SK-N-MC (cell line): ENCODE measurements at regions not wholly inside any gene's neighbourhood (a gene's known extent, or its start where the extent isn't known, plus 50 kb on each side); places are given as distances from the start of the nearest gene placed in this dataset.

Source experiments
- DNase-seq: peaks from one replicate; pipeline ENCODE4 v3.0.0-alpha.2; 2011; ENCODE audit warnings: low read depth, low spot score
- H3K27ac ChIP-seq: fragments of 200-600 bp; sonication (generic); 2 replicates; pipeline ENCODE4 v1.5.1; 2016; ENCODE audit warnings: mixed run types
- H3K36me3 ChIP-seq: fragments of 200-600 bp; sonication (generic); 2 replicates; pipeline ENCODE4 v1.6.1; 2017; ENCODE audit warnings: antibody characterized with exemption, low read length, mixed read lengths; ENCODE audit not compliant: insufficient read depth
- H3K4me3 ChIP-seq: fragments of 200-600 bp; sonication (generic); 2 replicates; pipeline ENCODE4 v1.5.1; 2016
- H3K9ac ChIP-seq: fragments of 200-600 bp; sonication (generic); 2 replicates; pipeline ENCODE4 v1.8.0; 2017; ENCODE audit warnings: mixed run types, mixed read lengths; ENCODE audit not compliant: insufficient read length
- H3K9me3 ChIP-seq: fragments of 200-600 bp; sonication (generic); 2 replicates; pipeline ENCODE4 v1.6.1; 2017; ENCODE audit warnings: low read depth, mild to moderate bottlenecking, antibody characterized with exemption, low read length, moderate library complexity, mixed read lengths
- EZH2 ChIP-seq: fragments of 200-600 bp; sonication (generic); IDR thresholded peaks from one replicate; pipeline ENCODE4 v1.6.1; 2017; ENCODE audit warnings: antibody characterized with exemption
- FOXP2 ChIP-seq: optimal IDR thresholded peaks from 2 replicates; pipeline ENCODE3; 2011; ENCODE audit warnings: mild to moderate bottlenecking, moderate library complexity; ENCODE audit not compliant: insufficient read depth; ENCODE audit errors: extremely low read length, control extremely low read depth
- POLR2AphosphoS5 ChIP-seq: IDR thresholded peaks from 2 replicates; pipeline ENCODE4 v1.6.1; 2012; ENCODE audit warnings: mild to moderate bottlenecking, low read depth, low read length, borderline replicate concordance

DNA sequence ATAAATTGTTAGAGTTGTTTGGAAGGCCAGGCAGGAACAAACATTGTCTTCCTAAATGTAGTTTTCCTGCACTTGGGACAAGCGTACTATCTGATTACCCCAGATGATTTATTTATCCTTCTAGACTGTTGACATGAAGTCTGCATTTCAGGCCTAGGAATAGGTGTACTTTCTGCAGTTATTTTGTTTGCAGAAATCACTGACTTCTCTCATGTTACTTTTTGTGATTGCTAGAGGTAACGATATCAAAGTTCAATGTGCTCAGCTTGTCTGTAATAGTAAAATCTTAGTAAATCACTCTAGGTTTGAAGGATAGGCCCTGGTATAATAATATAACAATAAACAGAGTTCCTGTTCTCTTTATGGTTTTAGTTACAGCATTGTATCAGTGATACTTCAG is 75.4 kb upstream of the HDAC9 start:
- peak overlapping the region; percentile 35; the same call in 1 of the 2 replicates for H3K4me3 ChIP-seq
- no peaks in the 10 kb centered on the region; the same call in 1 of the 2 replicates for H3K9me3 ChIP-seq
- H3K9ac ChIP-seq = no peak overlapping the region
- H3K36me3 ChIP-seq = no peaks in the 10 kb centered on the region
- no peak for TF ChIP-seq FOXP2
- TF ChIP-seq POLR2AphosphoS5 = no peak
- no peak for TF ChIP-seq EZH2
- DNase-seq = no peak
- peak overlapping the region; percentile 77 for H3K27ac ChIP-seq

DNA sequence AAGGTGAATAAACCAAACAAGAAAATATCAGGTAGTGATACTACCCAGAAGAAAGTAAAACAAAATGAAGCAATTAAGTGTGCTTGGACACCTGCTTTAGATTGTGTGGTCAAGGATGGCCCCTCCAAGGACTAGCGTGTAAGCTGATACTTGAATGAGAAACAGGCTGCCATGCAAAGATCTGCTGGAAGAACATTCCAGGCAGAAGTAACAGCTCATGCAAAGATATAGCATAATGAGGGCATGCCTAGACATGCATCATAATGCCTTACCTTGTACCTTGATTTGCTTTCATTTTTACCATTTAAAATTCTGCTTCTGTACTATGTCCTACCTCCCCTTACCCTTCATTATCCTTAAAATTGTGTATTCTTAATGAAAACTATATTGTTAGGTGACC is 74.8 kb upstream of the HDAC9 start:
- H3K4me3 ChIP-seq = peak overlapping the region; percentile 35; the same call in 1 of the 2 replicates
- H3K9ac ChIP-seq = no peak overlapping the region
- H3K9me3 ChIP-seq = no peaks in the 10 kb centered on the region; the same call in 1 of the 2 replicates
- no peak for TF ChIP-seq POLR2AphosphoS5
- no peak for TF ChIP-seq FOXP2
- TF ChIP-seq EZH2 = no peak
- H3K36me3 ChIP-seq = no peaks in the 10 kb centered on the region
- DNase-seq = no peak
- H3K27ac ChIP-seq = peak overlapping the region; percentile 77; the same call in 1 of the 2 replicates

DNA sequence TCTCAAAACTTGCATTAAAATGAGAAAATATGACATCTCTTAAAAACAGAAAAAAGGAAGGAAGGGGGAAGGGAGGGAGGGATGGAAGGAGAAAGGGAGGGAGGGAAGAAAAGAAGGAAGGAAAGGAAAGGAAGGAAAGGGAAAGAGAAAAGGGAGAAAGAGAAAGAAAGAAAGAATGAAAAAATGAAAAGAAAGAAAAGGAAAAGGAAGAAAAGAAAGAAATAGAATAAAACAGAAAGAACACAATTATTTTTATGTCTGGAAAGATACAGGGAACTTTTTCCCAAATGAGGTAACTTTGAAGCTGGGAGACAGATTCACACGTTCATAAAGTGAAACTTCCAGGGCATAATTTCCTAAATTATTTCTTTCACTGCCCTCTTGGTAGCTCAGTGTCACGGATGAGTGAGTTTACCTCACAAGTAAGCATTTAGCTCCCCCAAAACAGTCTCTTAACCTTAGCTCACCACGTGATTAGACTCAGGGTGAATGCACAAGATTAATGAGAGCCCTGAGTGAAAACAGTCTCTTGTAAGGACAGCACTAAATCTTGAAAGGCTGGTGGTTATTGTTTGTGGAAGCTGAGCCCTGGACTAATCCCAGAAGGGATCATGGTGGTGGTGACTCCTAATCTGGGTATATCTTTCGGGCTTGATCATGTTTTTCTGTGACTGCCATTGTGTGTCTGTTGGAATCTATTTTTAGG is 74.1 kb upstream of the HDAC9 start:
- Histone ChIP-seq H3K4me3 (no peak overlapping the region), H3K36me3 (no peaks in the 10 kb centered on the region), H3K9me3 (no peaks in the 10 kb centered on the region; the same call in 1 of the 2 replicates), H3K27ac (no peak overlapping the region), H3K9ac (no peak overlapping the region)
- DNase-seq = no peak
- TF ChIP-seq FOXP2 (no peak), POLR2AphosphoS5 (no peak), EZH2 (no peak)

DNA sequence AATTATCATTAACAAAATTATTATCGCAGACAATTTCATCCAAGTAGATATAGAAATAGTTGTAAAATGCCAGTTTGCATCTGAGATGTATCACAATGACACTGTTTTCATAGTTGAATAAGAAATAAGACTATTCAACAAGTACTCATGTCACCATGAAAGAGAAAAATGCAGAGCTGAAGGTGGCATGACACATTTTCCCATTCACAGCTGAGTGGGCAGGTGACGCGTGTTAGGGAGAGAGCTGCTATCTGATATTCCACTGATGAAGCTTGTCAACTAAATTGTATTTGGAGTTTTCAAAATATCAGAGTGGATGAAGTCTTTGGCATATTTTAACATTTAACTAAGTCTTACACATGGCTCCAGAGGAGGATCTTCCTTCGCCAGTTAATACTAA is 70.3 kb upstream of the HDAC9 start:
- Histone ChIP-seq H3K9me3 (no peaks in the 10 kb centered on the region), H3K36me3 (no peaks in the 10 kb centered on the region), H3K27ac (peak overlapping the region; percentile 95), H3K4me3 (peak overlapping the region; percentile 71), H3K9ac (peak overlapping the region; percentile 35)
- DNase-seq = no peak
- TF ChIP-seq POLR2AphosphoS5 (no peak), EZH2 (no peak), FOXP2 (no peak)

DNA sequence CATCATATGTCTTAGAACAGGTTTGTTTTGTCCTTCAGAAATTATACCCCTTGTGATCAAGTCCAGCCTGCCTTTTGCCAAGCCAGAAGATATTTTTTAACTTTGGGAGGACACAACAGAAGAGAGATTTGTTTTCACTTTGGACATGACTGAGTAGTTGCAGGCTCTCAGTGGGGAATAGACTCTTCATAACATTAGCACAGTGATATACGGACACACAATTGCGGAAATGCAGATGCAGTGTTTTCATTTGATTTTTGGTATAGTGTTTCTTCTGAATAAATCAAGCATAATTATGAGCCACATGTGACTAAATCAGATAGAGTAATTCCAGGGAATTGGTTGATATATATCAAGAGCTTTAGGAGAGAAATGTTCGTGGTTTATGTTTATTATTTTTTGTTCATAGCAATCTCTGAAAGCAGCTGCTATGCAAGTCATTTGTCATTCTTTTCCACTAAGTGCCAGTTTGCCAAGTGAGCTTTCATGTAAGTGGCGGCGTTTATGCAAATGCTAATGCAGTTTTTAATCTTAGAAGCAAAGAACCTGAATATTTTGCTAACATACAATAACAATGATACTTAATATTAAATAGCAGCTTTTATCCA is 69.6 kb upstream of the HDAC9 start:
- Histone ChIP-seq H3K27ac (peak overlapping the region; percentile 95), H3K9me3 (no peaks in the 10 kb centered on the region), H3K4me3 (peak overlapping the region; percentile 71), H3K36me3 (no peaks in the 10 kb centered on the region), H3K9ac (peak overlapping the region; percentile 35)
- DNase-seq = peak; percentile 63
- TF ChIP-seq FOXP2 (no peak), POLR2AphosphoS5 (peak; percentile 19; the same call in 1 of the 2 replicates)

DNA sequence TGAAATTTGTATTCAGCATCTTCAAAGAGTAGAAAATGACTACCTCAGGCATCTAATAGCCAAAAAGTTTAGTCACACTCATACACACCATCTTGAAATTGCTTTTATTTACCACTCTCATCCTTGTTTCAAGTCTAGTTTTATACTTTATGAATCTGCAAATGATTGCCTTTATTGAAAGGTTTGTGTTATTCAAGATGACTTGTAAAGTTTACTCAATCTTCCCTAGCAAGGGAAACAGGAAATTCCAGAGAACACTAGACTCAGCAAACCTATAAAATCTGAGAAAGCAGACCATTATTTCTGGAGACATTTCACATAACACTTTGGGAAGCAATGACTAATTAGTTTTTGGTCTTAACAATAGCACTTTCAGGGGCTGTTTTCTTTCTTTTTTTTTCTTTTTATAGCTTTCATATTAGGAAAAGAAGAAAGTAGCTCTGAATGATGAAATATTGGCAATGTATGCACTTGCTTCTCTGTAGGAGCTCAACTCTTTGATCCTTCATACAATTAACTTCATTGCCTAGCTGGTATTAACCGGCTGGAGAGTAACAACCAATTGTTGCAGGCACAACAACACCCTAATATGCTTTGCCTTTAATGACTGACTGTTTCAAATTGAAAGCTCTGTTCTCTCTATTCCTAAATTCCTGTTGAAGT is 68.9 kb upstream of the HDAC9 start:
- Histone ChIP-seq H3K4me3 (peak overlapping the region; percentile 71), H3K27ac (peak overlapping the region; percentile 95), H3K9me3 (no peaks in the 10 kb centered on the region), H3K9ac (peak overlapping the region; percentile 35), H3K36me3 (no peaks in the 10 kb centered on the region)
- peak; percentile 61 for TF ChIP-seq FOXP2
- peak; percentile 72; the same call in 1 of the 2 replicates for TF ChIP-seq POLR2AphosphoS5
- TF ChIP-seq EZH2 = no peak
- peak; percentile 94 for DNase-seq

DNA sequence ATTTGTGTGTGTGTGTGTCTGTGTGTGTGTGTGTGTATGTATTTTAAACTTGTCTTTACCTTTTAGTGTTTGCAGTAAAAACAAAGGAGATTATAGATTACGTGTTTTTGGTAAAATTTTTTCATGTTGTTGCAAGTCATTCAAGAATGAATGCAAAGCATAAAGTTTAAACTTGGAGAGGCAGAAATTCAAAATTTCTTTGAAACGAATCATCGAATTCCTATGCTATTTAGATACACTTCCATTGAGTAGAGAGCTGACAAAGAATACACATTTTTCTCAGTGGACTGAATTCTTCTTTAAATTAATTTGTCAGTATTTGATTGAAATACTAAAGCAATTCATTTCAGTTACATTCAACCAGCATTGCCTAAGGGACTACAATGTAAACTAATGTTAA is 66.0 kb upstream of the HDAC9 start:
- H3K4me3 ChIP-seq = no peak overlapping the region
- 0 out of 2 replicates have a peak, but pooled peaks cover 3% of the 10 kb centered on the region for H3K36me3 ChIP-seq
- no peak overlapping the region for H3K27ac ChIP-seq
- no peak for DNase-seq
- no peak overlapping the region for H3K9ac ChIP-seq
- TF ChIP-seq POLR2AphosphoS5 = no peak
- no peak for TF ChIP-seq FOXP2
- no peak for TF ChIP-seq EZH2
- peaks cover 8% of the 10 kb centered on the region; the same call in 1 of the 2 replicates for H3K9me3 ChIP-seq

DNA sequence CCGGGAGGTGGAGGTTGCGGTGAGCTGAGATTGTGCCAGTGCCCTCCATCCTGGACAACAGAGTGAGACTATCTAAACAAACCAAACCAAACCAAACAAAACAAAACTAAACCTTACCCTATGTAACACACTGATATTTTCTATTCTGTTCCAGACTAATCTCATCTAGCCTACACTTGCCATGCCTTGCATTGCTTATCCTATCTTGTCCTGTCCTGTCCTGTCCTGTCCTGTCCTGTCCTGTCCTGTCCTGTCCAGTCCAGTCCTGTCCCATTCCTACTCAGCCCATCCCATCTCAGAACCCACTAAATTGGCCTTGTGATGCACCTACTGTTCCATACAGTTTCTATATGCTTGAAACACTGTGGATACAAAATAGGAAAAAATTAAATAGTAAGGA is 64.7 kb upstream of the HDAC9 start:
- Histone ChIP-seq H3K9me3 (peaks cover 8% of the 10 kb centered on the region; the same call in 1 of the 2 replicates), H3K36me3 (0 out of 2 replicates have a peak, but pooled peaks cover 3% of the 10 kb centered on the region), H3K4me3 (no peak overlapping the region), H3K27ac (no peak overlapping the region), H3K9ac (no peak overlapping the region)
- TF ChIP-seq EZH2 (no peak), FOXP2 (no peak), POLR2AphosphoS5 (no peak)
- no peak for DNase-seq

DNA sequence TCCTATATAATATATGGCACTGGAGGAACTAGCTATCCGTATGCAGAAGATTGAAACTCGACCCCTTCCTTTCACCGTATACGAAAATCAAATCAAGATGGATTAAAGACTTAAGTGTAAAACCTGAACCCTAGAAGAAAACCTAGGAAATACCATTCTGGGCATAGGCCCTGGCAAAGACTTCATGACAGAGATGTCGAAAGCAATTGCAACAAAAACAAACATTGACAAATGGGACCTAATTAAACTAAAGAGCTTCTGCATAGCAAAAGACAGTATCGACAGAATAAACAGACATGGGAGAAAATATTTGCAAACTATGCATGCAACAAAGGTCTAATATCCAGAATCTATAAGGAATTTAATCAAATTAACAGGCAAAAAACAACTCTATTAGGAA is 61.4 kb upstream of the HDAC9 start:
- no peak overlapping the region for H3K9ac ChIP-seq
- no peak overlapping the region for H3K4me3 ChIP-seq
- H3K9me3 ChIP-seq = peaks cover 8% of the 10 kb centered on the region; the same call in 1 of the 2 replicates
- TF ChIP-seq EZH2 (no peak), POLR2AphosphoS5 (no peak), FOXP2 (no peak)
- no peak overlapping the region for H3K27ac ChIP-seq
- H3K36me3 ChIP-seq = 0 out of 2 replicates have a peak, but pooled peaks cover 3% of the 10 kb centered on the region
- DNase-seq = no peak
